IMR-90 (cell line): ENCODE measurements at regions not wholly inside any gene's neighbourhood (a gene's known extent, or its start where the extent isn't known, plus 50 kb on each side); places are given as distances from the start of the nearest gene placed in this dataset.

Experiments
- ATAC-seq: fragments of 200-7000 bp; cut with Tn5 transposase; 2 replicates; pipeline ENCODE4 v1.9.1; 2020; ENCODE audit warnings: low read depth, mild to moderate bottlenecking, moderate library complexity
- BruUV-seq: library from RNA; stranded (reverse); fragments of 400-500 nt; replicated peaks from 2 replicates; lab custom pipeline; 2021; lab: Mats Ljungman, UMichigan
- CTCF ChIA-PET: fragments of 300-600 bp; formaldehyde crosslinking; extraction: SDS; loops from one replicate; lab custom pipeline; 2021; ENCODE audit warnings: antibody characterized with exemption; lab: Yijun Ruan, JAX
- POLR2A ChIA-PET: fragments of 300-600 bp; sonication (Branson Sonifier 250); formaldehyde crosslinking; loops from one replicate; lab custom pipeline; 2022; ENCODE audit warnings: antibody characterized with exemption; ENCODE audit not compliant: unreplicated experiment; lab: Charles Lee
- DNase-seq: peaks from one replicate; pipeline ENCODE4 v3.0.0; 2013
- H2AFZ ChIP-seq: replicated peaks from 2 replicates; pipeline ENCODE3; 2013; ENCODE audit warnings: low read length, mild to moderate bottlenecking; ENCODE audit not compliant: poor library complexity
- H2AK5ac ChIP-seq: 2 replicates; pipeline ENCODE4 v1.6.1; 2013; ENCODE audit warnings: low read depth, low read length, inconsistent platforms
- H2AK9ac ChIP-seq: replicated peaks from 2 replicates; pipeline ENCODE3; 2013; ENCODE audit warnings: mild to moderate bottlenecking, low read depth, low read length, moderate library complexity; ENCODE audit not compliant: poor library complexity
- H2BK120ac ChIP-seq: 2 replicates; pipeline ENCODE4 v1.6.1; 2013; ENCODE audit warnings: low read depth, low read length, inconsistent platforms
- H2BK15ac ChIP-seq: 3 replicates; pipeline ENCODE4 v1.6.1; 2013; ENCODE audit warnings: low read depth, low read length, inconsistent platforms
- H2BK20ac ChIP-seq: 2 replicates; pipeline ENCODE4 v1.6.1; 2013; ENCODE audit warnings: low read depth, mild to moderate bottlenecking, inconsistent platforms, low read length, moderate library complexity
- H2BK5ac ChIP-seq: 2 replicates; pipeline ENCODE4 v1.6.1; 2013; ENCODE audit warnings: mild to moderate bottlenecking, low read depth, low read length, inconsistent platforms; ENCODE audit not compliant: poor library complexity, severe bottlenecking
- H3K14ac ChIP-seq: replicated peaks from 2 replicates; pipeline ENCODE4 v1.6.1; 2013; ENCODE audit warnings: low read depth, low read length, inconsistent platforms
- H3K18ac ChIP-seq: 2 replicates; pipeline ENCODE4 v1.6.1; 2013; ENCODE audit warnings: low read depth, low read length, control low read depth
- H3K23ac ChIP-seq: 2 replicates; pipeline ENCODE4 v1.6.1; 2013; ENCODE audit warnings: low read depth, low read length, inconsistent platforms
- H3K27ac ChIP-seq: 2 replicates; pipeline ENCODE4 v1.5.1; 2013; ENCODE audit warnings: mild to moderate bottlenecking, control low read depth, low read length; ENCODE audit not compliant: insufficient read depth
- H3K27me3 ChIP-seq: 2 replicates; pipeline ENCODE4 v1.6.1; 2013; ENCODE audit warnings: low read length; ENCODE audit not compliant: control insufficient read depth, insufficient read depth
- H3K36me3 ChIP-seq: 2 replicates; pipeline ENCODE4 v1.6.1; 2013; ENCODE audit warnings: low read length, mixed read lengths; ENCODE audit not compliant: control insufficient read depth, insufficient read depth
- H3K4ac ChIP-seq: 2 replicates; pipeline ENCODE4 v1.6.1; 2013; ENCODE audit warnings: low read depth, low read length, inconsistent platforms
- H3K4me1 ChIP-seq: 2 replicates; pipeline ENCODE4 v1.6.1; 2013; ENCODE audit warnings: low read length, mixed read lengths; ENCODE audit not compliant: control insufficient read depth, insufficient read depth
- H3K4me2 ChIP-seq: 2 replicates; pipeline ENCODE4 v1.6.1; 2013; ENCODE audit warnings: low read depth, mild to moderate bottlenecking, control low read depth, low read length, moderate library complexity
- H3K4me3 ChIP-seq: 2 replicates; pipeline ENCODE4 v1.5.1; 2013; ENCODE audit warnings: low read depth, mild to moderate bottlenecking, control low read depth, low read length, moderate library complexity; ENCODE audit not compliant: insufficient read depth
- H3K56ac ChIP-seq: 2 replicates; pipeline ENCODE4 v1.6.1; 2013; ENCODE audit warnings: low read length, inconsistent platforms; ENCODE audit not compliant: insufficient read depth; ENCODE audit errors: extremely low read depth
- H3K79me1 ChIP-seq, 2 experiments: 2 replicates each; pipeline ENCODE4 v1.6.1; 2013; ENCODE audit warnings: low read length in 2 of 2, inconsistent platforms in 1 of 2, low read depth in 1 of 2
- H3K9ac ChIP-seq: 2 replicates; pipeline ENCODE4 v1.6.1; 2013; ENCODE audit warnings: low read depth, low read length, control low read depth
- H3K9me1 ChIP-seq: 2 replicates; pipeline ENCODE4 v1.6.1; 2013; ENCODE audit warnings: low read length, inconsistent platforms; ENCODE audit not compliant: insufficient read depth
- H3K9me3 ChIP-seq: 2 replicates; pipeline ENCODE4 v1.6.1; 2013; ENCODE audit warnings: low read length; ENCODE audit not compliant: control insufficient read depth, insufficient read depth
- H4K20me1 ChIP-seq: 2 replicates; pipeline ENCODE4 v1.6.1; 2013; ENCODE audit warnings: low read length, inconsistent platforms; ENCODE audit not compliant: insufficient read depth
- H4K5ac ChIP-seq: 2 replicates; pipeline ENCODE4 v1.6.1; 2013; ENCODE audit warnings: mild to moderate bottlenecking, low read depth, low read length, control low read depth
- H4K8ac ChIP-seq, 2 experiments: 2 replicates each; pipeline ENCODE4 v1.6.1; 2013; ENCODE audit warnings: low read depth in 2 of 2, low read length in 2 of 2, control low read depth in 1 of 2, inconsistent platforms in 1 of 2
- H4K91ac ChIP-seq: 2 replicates; pipeline ENCODE4 v1.6.1; 2013; ENCODE audit warnings: low read depth, low read length, inconsistent platforms; ENCODE audit not compliant: insufficient read depth
- BHLHE40 ChIP-seq: fragments of 150-350 bp; IDR thresholded peaks from 2 replicates; pipeline ENCODE4 v1.6.1; 2016; ENCODE audit warnings: mild to moderate bottlenecking, low read depth, low read length
- CEBPB ChIP-seq: IDR thresholded peaks from 2 replicates; pipeline ENCODE4 v1.6.1; 2012; ENCODE audit warnings: low read depth, low read length, improper control_type of control experiment
- CHD1 ChIP-seq: IDR thresholded peaks from 2 replicates; pipeline ENCODE4 v1.6.1; 2012; ENCODE audit warnings: low read depth, low read length, improper control_type of control experiment
- FOS ChIP-seq: fragments of 150-350 bp; IDR thresholded peaks from 2 replicates; pipeline ENCODE4 v1.6.1; 2016; ENCODE audit warnings: low read depth, low read length
- MAFK ChIP-seq: IDR thresholded peaks from 2 replicates; pipeline ENCODE4 v1.6.1; 2012; ENCODE audit warnings: low read depth, low read length, improper control_type of control experiment
- MAZ ChIP-seq: IDR thresholded peaks from 2 replicates; pipeline ENCODE4 v1.6.1; 2012; ENCODE audit warnings: low read depth, mild to moderate bottlenecking, low read length, improper control_type of control experiment, moderate library complexity, borderline replicate concordance
- MXI1 ChIP-seq: IDR thresholded peaks from 2 replicates; pipeline ENCODE4 v1.6.1; 2012; ENCODE audit warnings: low read depth, mild to moderate bottlenecking, low read length, moderate library complexity, borderline replicate concordance
- NFE2L2 ChIP-seq: fragments of 150-350 bp; IDR thresholded peaks from 2 replicates; pipeline ENCODE4 v1.6.1; 2016; ENCODE audit warnings: low read depth, mild to moderate bottlenecking, low read length
- POLR2A ChIP-seq: IDR thresholded peaks from 2 replicates; pipeline ENCODE4 v1.6.1; 2012; ENCODE audit warnings: mild to moderate bottlenecking, low read depth, low read length
- RAD21 ChIP-seq: IDR thresholded peaks from 2 replicates; pipeline ENCODE4 v1.6.1; 2012; ENCODE audit warnings: low read length, improper control_type of control experiment
- RCOR1 ChIP-seq: IDR thresholded peaks from 2 replicates; pipeline ENCODE4 v1.6.1; 2012; ENCODE audit warnings: mild to moderate bottlenecking, low read length, improper control_type of control experiment; ENCODE audit not compliant: insufficient replicate concordance
- RFX5 ChIP-seq: IDR thresholded peaks from 2 replicates; pipeline ENCODE4 v1.8.0; 2012; ENCODE audit warnings: low read depth, mild to moderate bottlenecking, low read length, moderate library complexity
- SMC3 ChIP-seq: fragments of 150-350 bp; IDR thresholded peaks from 2 replicates; pipeline ENCODE4 v1.6.1; 2016; ENCODE audit warnings: low read depth, mild to moderate bottlenecking, antibody characterized with exemption, low read length, moderate library complexity
- WGBS, 2 experiments: methylation state at CpG; one replicate each; pipeline versions ENCODE4 v1.1.5 to v1.1.7; 2013; ENCODE audit warnings: missing lambda C conversion rate in 2 of 2; ENCODE audit not compliant: insufficient read length in 1 of 2; ENCODE audit errors: extremely low coverage in 2 of 2; 5-methylcytosine and 5-hydroxymethylcytosine counted together
- dilution Hi-C: fragments of 300-500 bp; cut with HindIII; formaldehyde crosslinking; loops from one replicate; pipeline ENCODE4 v1.14.3; 2018; ENCODE audit warnings: low sequenced_read_pairs; ENCODE audit not compliant: unreplicated experiment
- in situ Hi-C: fragments of 300-500 bp; cut with MboI; formaldehyde crosslinking; loops from 3 replicates; pipeline ENCODE4 v1.14.3; 2019; ENCODE audit warnings: low sequenced_read_pairs, inconsistent platforms, mixed read lengths
- intact Hi-C: fragments of 100-400 bp; cut with micrococcal nuclease; formaldehyde crosslinking; loops from 2 replicates; pipeline ENCODE4 v1.10.0; 2022
- TF ChIP-seq, protein P1 (sequence below): fragments of 150-350 bp; IDR thresholded peaks from 2 replicates; pipeline ENCODE4 v1.6.1; 2016; ENCODE audit warnings: low read depth, mild to moderate bottlenecking, low read length, moderate library complexity, borderline replicate concordance
- TF ChIP-seq, protein P2 (sequence below): conservative IDR thresholded peaks from 2 replicates; pipeline ENCODE4 v1.5.1; 2012; ENCODE audit warnings: mild to moderate bottlenecking, low read depth, low read length, improper control_type of control experiment
- TF ChIP-seq, protein P3 (sequence below): fragments of 150-350 bp; IDR thresholded peaks from 2 replicates; pipeline ENCODE4 v1.6.1; 2017; ENCODE audit warnings: mild to moderate bottlenecking, antibody characterized with exemption, low read length, low read depth

DNA sequence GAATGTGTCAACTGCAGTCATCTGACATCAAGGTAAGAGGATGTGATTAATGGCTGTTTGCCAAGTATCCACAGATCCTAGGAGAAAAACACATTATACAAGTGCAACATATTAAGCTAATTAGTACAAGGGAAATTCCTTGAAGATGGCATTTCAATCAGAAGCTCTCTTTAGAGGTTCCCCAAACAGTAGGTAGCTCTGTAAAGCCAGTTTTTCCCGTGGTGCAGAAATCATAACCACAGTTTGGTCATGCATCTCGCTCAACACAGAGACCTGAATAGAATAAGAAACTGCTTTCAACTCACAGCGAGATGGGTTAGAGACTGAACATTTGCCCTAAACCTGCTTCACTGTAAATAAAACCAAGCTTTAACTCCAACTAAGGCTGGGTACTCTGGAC, 230.5 kb upstream of the CAMK1G start:
- intact Hi-C loops = loop anchor here (10.0 kb wide), 1 partner anchor 1108 kb away; the partner anchor contains the start of gene PLXNA2

More for the DNA sequence above, 230.5 kb upstream of the CAMK1G start:
- Histone ChIP-seq H2BK5ac (no peak overlapping the region), H3K4me2 (no peak overlapping the region), H2AK5ac (no peak overlapping the region), H3K23ac (no peak overlapping the region), H3K79me1 (no peaks in the 10 kb centered on the region), H3K9ac (no peak overlapping the region), H3K27me3 (no peaks in the 10 kb centered on the region), H2AK9ac (no peak overlapping the region), H3K4ac (no peak overlapping the region), H4K20me1 (no peaks in the 10 kb centered on the region), H3K9me1 (no peaks in the 10 kb centered on the region), H4K5ac (no peak overlapping the region), H2BK20ac (no peak overlapping the region), H3K9me3 (no peaks in the 10 kb centered on the region), H3K4me3 (no peak overlapping the region), H3K27ac (no peak overlapping the region), H3K4me1 (no peaks in the 10 kb centered on the region), H2AFZ (no peak overlapping the region), H3K18ac (no peak overlapping the region), H3K36me3 (no peaks in the 10 kb centered on the region), H4K8ac (no peak overlapping the region), H2BK120ac (no peak overlapping the region), H3K14ac (no peak overlapping the region), H2BK15ac (no peak overlapping the region), H3K56ac (no peak overlapping the region), H4K91ac (no peak overlapping the region)
- WGBS, 2 experiments = no CpG with 5 or more reads among the region's 3 CpGs
- BruUV-seq = no TSS peak
- TF ChIP-seq NFE2L2 = no peak
- no peak for TF ChIP-seq MAFK
- TF ChIP-seq RFX5 = no peak
- no peak for TF ChIP-seq RCOR1
- TF ChIP-seq, protein P1, sequence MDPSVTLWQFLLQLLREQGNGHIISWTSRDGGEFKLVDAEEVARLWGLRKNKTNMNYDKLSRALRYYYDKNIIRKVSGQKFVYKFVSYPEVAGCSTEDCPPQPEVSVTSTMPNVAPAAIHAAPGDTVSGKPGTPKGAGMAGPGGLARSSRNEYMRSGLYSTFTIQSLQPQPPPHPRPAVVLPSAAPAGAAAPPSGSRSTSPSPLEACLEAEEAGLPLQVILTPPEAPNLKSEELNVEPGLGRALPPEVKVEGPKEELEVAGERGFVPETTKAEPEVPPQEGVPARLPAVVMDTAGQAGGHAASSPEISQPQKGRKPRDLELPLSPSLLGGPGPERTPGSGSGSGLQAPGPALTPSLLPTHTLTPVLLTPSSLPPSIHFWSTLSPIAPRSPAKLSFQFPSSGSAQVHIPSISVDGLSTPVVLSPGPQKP = no peak
- TF ChIP-seq CEBPB = no peak
- TF ChIP-seq SMC3 = no peak
- TF ChIP-seq BHLHE40 = no peak
- TF ChIP-seq, protein P2, sequence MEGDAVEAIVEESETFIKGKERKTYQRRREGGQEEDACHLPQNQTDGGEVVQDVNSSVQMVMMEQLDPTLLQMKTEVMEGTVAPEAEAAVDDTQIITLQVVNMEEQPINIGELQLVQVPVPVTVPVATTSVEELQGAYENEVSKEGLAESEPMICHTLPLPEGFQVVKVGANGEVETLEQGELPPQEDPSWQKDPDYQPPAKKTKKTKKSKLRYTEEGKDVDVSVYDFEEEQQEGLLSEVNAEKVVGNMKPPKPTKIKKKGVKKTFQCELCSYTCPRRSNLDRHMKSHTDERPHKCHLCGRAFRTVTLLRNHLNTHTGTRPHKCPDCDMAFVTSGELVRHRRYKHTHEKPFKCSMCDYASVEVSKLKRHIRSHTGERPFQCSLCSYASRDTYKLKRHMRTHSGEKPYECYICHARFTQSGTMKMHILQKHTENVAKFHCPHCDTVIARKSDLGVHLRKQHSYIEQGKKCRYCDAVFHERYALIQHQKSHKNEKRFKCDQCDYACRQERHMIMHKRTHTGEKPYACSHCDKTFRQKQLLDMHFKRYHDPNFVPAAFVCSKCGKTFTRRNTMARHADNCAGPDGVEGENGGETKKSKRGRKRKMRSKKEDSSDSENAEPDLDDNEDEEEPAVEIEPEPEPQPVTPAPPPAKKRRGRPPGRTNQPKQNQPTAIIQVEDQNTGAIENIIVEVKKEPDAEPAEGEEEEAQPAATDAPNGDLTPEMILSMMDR = no peak
- TF ChIP-seq, protein P3, sequence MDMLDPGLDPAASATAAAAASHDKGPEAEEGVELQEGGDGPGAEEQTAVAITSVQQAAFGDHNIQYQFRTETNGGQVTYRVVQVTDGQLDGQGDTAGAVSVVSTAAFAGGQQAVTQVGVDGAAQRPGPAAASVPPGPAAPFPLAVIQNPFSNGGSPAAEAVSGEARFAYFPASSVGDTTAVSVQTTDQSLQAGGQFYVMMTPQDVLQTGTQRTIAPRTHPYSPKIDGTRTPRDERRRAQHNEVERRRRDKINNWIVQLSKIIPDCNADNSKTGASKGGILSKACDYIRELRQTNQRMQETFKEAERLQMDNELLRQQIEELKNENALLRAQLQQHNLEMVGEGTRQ = no peak
- TF ChIP-seq RAD21 = no peak
- TF ChIP-seq FOS = no peak
- no peak for TF ChIP-seq POLR2A
- TF ChIP-seq MXI1 = no peak
- TF ChIP-seq MAZ = no peak
- no peak for TF ChIP-seq CHD1
- in situ Hi-C loops = loop anchor here (10.0 kb wide), 1 partner anchor 82 kb away; no protein-coding TSS in a partner anchor
- dilution Hi-C loops = no loop called here
- CTCF ChIA-PET = interaction anchor here (1.2 to 1.5 kb wide), 2 partner anchors 84 to 89 kb away, joined by 3 read pairs; no protein-coding TSS in a partner anchor
- DNase-seq = no peak
- no peak for ATAC-seq
- POLR2A ChIA-PET = no interaction called here
